Mucosa of rectum (tissue), 2 donors: ENCODE measurements at regions not wholly inside any gene's neighbourhood (a gene's known extent, or its start where the extent isn't known, plus 50 kb on each side); places are given as distances from the start of the nearest gene placed in this dataset.
"Not testable (repeated sequence)": the region's sequence is repeated elsewhere in the genome, so short reads cannot be mapped to it uniquely, and the experiment has no call there.

Experiments used
- H3K27ac ChIP-seq, 2 donors: one replicate each; pipeline ENCODE4 v1.7.0; 2013; ENCODE audit warnings: inconsistent platforms in 2 of 2, low read depth in 2 of 2, low read length in 2 of 2
- H3K27me3 ChIP-seq, 2 donors: one replicate each; pipeline ENCODE4 v1.7.0; 2013; ENCODE audit warnings: low read length in 2 of 2; ENCODE audit not compliant: control insufficient read depth in 2 of 2, insufficient read depth in 2 of 2
- H3K36me3 ChIP-seq, 2 donors: one replicate each; pipeline ENCODE4 v1.7.0; 2013; ENCODE audit warnings: low read length in 2 of 2; ENCODE audit not compliant: control insufficient read depth in 2 of 2, insufficient read depth in 2 of 2
- H3K4me1 ChIP-seq, 2 donors: one replicate each; pipeline ENCODE4 v1.7.0; 2013; ENCODE audit warnings: low read length in 2 of 2, mild to moderate bottlenecking in 1 of 2; ENCODE audit not compliant: control insufficient read depth in 2 of 2, insufficient read depth in 2 of 2
- H3K4me3 ChIP-seq, 2 donors: one replicate each; pipeline ENCODE4 v1.7.0; 2013; ENCODE audit warnings: low read length in 2 of 2
- H3K9ac ChIP-seq, 2 donors: one replicate each; pipeline ENCODE4 v1.7.0; 2013; ENCODE audit warnings: low read length in 2 of 2, low read depth in 1 of 2, mild to moderate bottlenecking in 1 of 2
- H3K9me3 ChIP-seq, 2 donors: one replicate each; pipeline ENCODE4 v1.7.0; 2013; ENCODE audit warnings: low read length in 2 of 2; ENCODE audit not compliant: control insufficient read depth in 2 of 2
- donor health status: healthy.
- donor health status: Normal muscosa, but diverticular disease.

- Histone ChIP-seq H3K36me3 (no peaks in the 10 kb centered on the region), H3K9me3 (no peaks in the 10 kb centered on the region), H3K27ac (no peak overlapping the region), H3K4me3 (no peak overlapping the region), H3K4me1 (no peaks in the 10 kb centered on the region), H3K27me3 (no peaks in the 10 kb centered on the region), H3K9ac (no peak overlapping the region)
Measured at GRCh38 chr2:15759385-15759784, 167.7 kb downstream of the DDX1 start.

- not testable (repeated sequence) for H3K36me3 ChIP-seq, H3K27ac ChIP-seq, H3K27me3 ChIP-seq, H3K4me1 ChIP-seq, H3K9me3 ChIP-seq, H3K9ac ChIP-seq, H3K4me3 ChIP-seq
Measured at GRCh38 chr2:15759791-15760190, 168.1 kb downstream of the DDX1 start.

- Histone ChIP-seq H3K4me3 (no peak overlapping the region), H3K27ac (no peak overlapping the region), H3K9me3 (no peaks in the 10 kb centered on the region), H3K36me3 (no peaks in the 10 kb centered on the region), H3K9ac (no peak overlapping the region), H3K4me1 (no peaks in the 10 kb centered on the region), H3K27me3 (no peaks in the 10 kb centered on the region)
Measured at GRCh38 chr2:15760232-15760910, 168.7 kb downstream of the DDX1 start.

- Histone ChIP-seq H3K9me3 (no peaks in the 10 kb centered on the region), H3K4me1 (no peaks in the 10 kb centered on the region), H3K4me3 (no peak overlapping the region), H3K36me3 (no peaks in the 10 kb centered on the region), H3K27ac (no peak overlapping the region), H3K27me3 (no peaks in the 10 kb centered on the region), H3K9ac (no peak overlapping the region)
Measured at GRCh38 chr2:15761056-15761455, 169.4 kb downstream of the DDX1 start.

- H3K27ac ChIP-seq = no peak overlapping the region
- H3K9ac ChIP-seq = no peak overlapping the region
- H3K27me3 ChIP-seq = no peaks in the 10 kb centered on the region
- H3K9me3 ChIP-seq = no peaks in the 10 kb centered on the region
- H3K4me1 ChIP-seq = no peaks in the 10 kb centered on the region
- H3K4me3 ChIP-seq = no peak overlapping the region
- no peaks in the 10 kb centered on the region for H3K36me3 ChIP-seq
Measured at GRCh38 chr2:15761910-15762309, 170.2 kb downstream of the DDX1 start.

- Histone ChIP-seq H3K27ac (no peak overlapping the region), H3K4me3 (no peak overlapping the region), H3K27me3 (no peaks in the 10 kb centered on the region), H3K9ac (no peak overlapping the region), H3K9me3 (no peaks in the 10 kb centered on the region), H3K36me3 (no peaks in the 10 kb centered on the region), H3K4me1 (no peaks in the 10 kb centered on the region)
Measured at GRCh38 chr2:15762449-15762848, 170.8 kb downstream of the DDX1 start.

GRCh38 chr2:15763106-15763821, 171.6 kb downstream of the DDX1 start:
- no peak overlapping the region for H3K4me3 ChIP-seq
- H3K9me3 ChIP-seq = no peaks in the 10 kb centered on the region
- no peaks in the 10 kb centered on the region for H3K4me1 ChIP-seq
- no peak overlapping the region for H3K27ac ChIP-seq
- no peak overlapping the region for H3K9ac ChIP-seq
- H3K36me3 ChIP-seq = no peaks in the 10 kb centered on the region
- H3K27me3 ChIP-seq = no peaks in the 10 kb centered on the region

GRCh38 chr2:15763822-15764682, 172.4 kb downstream of the DDX1 start:
- no peaks in the 10 kb centered on the region for H3K27me3 ChIP-seq
- H3K9ac ChIP-seq = no peak overlapping the region
- H3K4me1 ChIP-seq = no peaks in the 10 kb centered on the region
- H3K36me3 ChIP-seq = no peaks in the 10 kb centered on the region
- H3K4me3 ChIP-seq = no peak overlapping the region
- H3K27ac ChIP-seq = no peak overlapping the region
- H3K9me3 ChIP-seq = no peaks in the 10 kb centered on the region

- Histone ChIP-seq H3K9me3 (no peaks in the 10 kb centered on the region), H3K27ac (no peak overlapping the region), H3K4me3 (no peak overlapping the region), H3K36me3 (no peaks in the 10 kb centered on the region), H3K4me1 (no peaks in the 10 kb centered on the region), H3K27me3 (no peaks in the 10 kb centered on the region), H3K9ac (no peak overlapping the region)
Measured at GRCh38 chr2:15764683-15765011, 173.0 kb downstream of the DDX1 start.

- no peaks in the 10 kb centered on the region for H3K4me1 ChIP-seq
- H3K4me3 ChIP-seq = no peak overlapping the region
- no peaks in the 10 kb centered on the region for H3K9me3 ChIP-seq
- no peaks in the 10 kb centered on the region for H3K27me3 ChIP-seq
- H3K9ac ChIP-seq = no peak overlapping the region
- H3K27ac ChIP-seq = no peak overlapping the region
- no peaks in the 10 kb centered on the region for H3K36me3 ChIP-seq
Measured at GRCh38 chr2:15765211-15765610, 173.5 kb downstream of the DDX1 start.
